ENCODE measurements at regions not wholly inside any gene's neighbourhood (a gene's known extent, or its start where the extent isn't known, plus 50 kb on each side); places are given as distances from the start of the nearest gene placed in this dataset.

DNA sequence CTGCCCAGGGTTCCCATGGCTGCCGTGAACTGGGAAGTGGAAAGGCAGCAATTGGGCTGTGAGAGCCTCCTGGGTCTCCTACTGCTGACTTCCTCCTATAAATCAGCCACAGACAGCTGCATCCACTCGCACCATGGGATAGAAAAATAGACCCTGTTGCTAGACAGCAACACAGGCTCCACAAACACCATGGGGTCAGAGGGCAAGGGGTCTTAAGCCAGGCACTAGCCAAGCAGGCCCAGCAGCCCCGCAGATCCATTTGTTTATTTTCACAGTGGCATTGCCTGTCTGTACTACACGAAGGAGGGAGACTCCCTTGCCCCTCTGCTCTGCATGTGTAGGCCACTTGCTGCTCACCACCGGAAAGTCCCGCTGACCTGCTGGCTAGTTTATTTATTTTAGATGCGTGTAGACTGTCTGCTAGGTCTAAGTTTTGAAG is 139.8 kb downstream of the DACT1 start:
- peaks cover 14% of the 10 kb centered on the region for H3K9me3 ChIP-seq
- H3K4me2 ChIP-seq = peak overlapping the region; percentile 55
- H4K20me1 ChIP-seq = no peaks in the 10 kb centered on the region
- no peak overlapping the region for H3K9ac ChIP-seq
- no peaks in the 10 kb centered on the region for H3K36me3 ChIP-seq
- peaks cover 54% of the 10 kb centered on the region for H3K4me1 ChIP-seq
- no peak overlapping the region for H3K4me3 ChIP-seq
- H3K27ac ChIP-seq = peak overlapping the region; percentile 14; the same call in 1 of the 2 replicates
- no peak for TF ChIP-seq Cebpa-rat (IDR thresholded peaks at IDR 0.05)
- H3K27me3 ChIP-seq = no peaks in the 10 kb centered on the region

DNA sequence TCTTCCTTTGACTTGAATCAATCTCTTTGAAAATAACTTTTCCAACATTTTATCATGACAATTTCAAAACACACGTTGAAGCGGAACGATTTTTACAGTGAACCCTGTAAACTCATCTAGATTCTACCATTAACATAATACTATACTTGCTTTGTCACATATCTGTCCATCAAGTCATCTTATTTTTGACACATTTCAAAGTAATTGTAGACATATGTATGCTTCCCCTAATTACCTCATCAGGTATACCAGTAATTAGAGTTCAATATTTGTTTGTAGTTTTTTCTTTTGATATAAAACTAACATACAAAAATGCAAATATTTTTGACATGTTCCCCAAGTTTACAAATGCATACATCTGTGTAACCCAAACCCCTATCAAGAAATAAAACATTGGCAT is 140.4 kb downstream of the DACT1 start:
- Histone ChIP-seq H3K4me2 (no peak overlapping the region), H3K27me3 (no peaks in the 10 kb centered on the region)

DNA sequence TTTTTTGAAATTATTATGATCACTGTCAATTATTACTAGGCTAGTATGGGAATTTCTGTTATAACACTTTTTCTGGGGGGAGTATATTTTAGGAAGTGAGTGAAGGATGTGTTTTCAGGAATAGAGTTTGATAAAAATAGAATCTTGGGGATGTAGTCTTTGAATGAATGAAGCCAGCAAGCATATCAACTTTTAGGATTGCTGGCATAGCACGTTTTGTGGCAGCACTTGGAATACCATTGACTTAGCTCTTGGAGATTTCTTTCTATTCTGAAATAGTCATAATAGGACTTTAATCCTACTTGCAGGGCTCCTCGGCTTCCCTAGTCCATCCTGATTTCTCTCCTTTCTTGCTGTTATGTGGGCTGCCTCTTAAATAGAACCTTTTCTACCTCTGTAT is 141.6 kb downstream of the DACT1 start:
- no peak for TF ChIP-seq Cebpa-rat (IDR thresholded peaks at IDR 0.05)
- Histone ChIP-seq H4K20me1 (no peaks in the 10 kb centered on the region), H3K27ac (no peak overlapping the region), H3K27me3 (no peaks in the 10 kb centered on the region), H3K9ac (no peak overlapping the region), H3K9me3 (peaks cover 14% of the 10 kb centered on the region), H3K4me2 (no peak overlapping the region), H3K4me1 (peaks cover 39% of the 10 kb centered on the region), H3K4me3 (no peak overlapping the region), H3K36me3 (no peaks in the 10 kb centered on the region)

More for the DNA sequence above, 140.4 kb downstream of the DACT1 start:
- Histone ChIP-seq H3K4me1 (peaks cover 51% of the 10 kb centered on the region), H3K9ac (no peak overlapping the region), H3K4me3 (no peak overlapping the region), H3K27ac (no peak overlapping the region), H3K9me3 (peaks cover 14% of the 10 kb centered on the region), H3K36me3 (no peaks in the 10 kb centered on the region), H4K20me1 (no peaks in the 10 kb centered on the region)
- TF ChIP-seq Cebpa-rat (IDR thresholded peaks at IDR 0.05) = no peak

DNA sequence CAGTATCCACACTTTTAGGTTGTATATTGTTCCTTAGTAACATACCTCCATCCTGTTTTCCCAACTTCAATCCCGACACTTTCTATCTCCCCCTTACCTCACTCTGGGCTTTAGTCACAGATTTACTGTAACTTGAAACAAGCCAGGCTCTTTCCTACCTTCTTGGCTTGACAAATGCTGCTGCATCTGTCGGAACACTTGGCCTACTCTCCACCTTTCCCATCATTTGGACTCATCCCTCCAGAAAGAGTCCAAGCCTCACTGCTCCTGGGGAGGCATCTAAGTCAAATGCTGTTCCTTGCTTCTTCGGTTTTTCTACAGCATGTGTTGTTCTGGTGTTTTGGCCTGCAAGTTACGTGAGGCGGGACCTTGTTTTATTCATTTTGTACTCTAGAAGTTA is 142.4 kb downstream of the DACT1 start:
- H3K27me3 ChIP-seq = no peaks in the 10 kb centered on the region
- no peak overlapping the region for H3K4me3 ChIP-seq
- peaks cover 6% of the 10 kb centered on the region for H3K9me3 ChIP-seq
- H3K4me1 ChIP-seq = peaks cover 38% of the 10 kb centered on the region
- TF ChIP-seq Cebpa-rat (IDR thresholded peaks at IDR 0.05) = no peak
- no peak overlapping the region for H3K9ac ChIP-seq
- no peaks in the 10 kb centered on the region for H4K20me1 ChIP-seq
- no peaks in the 10 kb centered on the region for H3K36me3 ChIP-seq
- no peak overlapping the region for H3K27ac ChIP-seq
- no peak overlapping the region; the same call in 1 of the 2 replicates for H3K4me2 ChIP-seq

DNA sequence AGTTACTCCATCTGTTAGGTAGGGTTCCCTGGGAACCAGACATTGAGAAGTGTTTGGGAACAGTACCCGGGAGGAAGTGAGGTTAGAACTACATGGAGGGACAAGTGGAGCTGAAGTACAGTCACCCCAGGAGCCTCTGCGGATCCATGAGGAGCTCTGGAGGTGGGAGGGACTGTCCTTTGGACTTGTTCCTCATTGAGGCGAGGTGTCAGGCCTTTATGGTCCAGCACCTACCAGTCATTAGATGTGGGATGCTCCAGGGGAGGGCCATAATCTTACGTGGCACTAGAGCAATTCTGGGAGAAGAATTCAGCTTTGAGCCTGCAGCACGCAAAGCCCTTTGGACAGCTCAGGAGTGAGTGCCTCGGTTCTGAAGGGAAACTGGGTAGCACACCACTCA is 142.8 kb downstream of the DACT1 start:
- Histone ChIP-seq H3K9ac (no peak overlapping the region), H3K9me3 (peaks cover 2% of the 10 kb centered on the region; the same call in 1 of the 2 replicates), H4K20me1 (no peaks in the 10 kb centered on the region), H3K27me3 (no peaks in the 10 kb centered on the region), H3K36me3 (no peaks in the 10 kb centered on the region), H3K27ac (0 out of 2 replicates have a peak overlapping the region, but pooled peaks have one; percentile 10), H3K4me3 (no peak overlapping the region), H3K4me2 (peak overlapping the region; percentile 52), H3K4me1 (peaks cover 38% of the 10 kb centered on the region)
- no peak for TF ChIP-seq Cebpa-rat (IDR thresholded peaks at IDR 0.05)

DNA sequence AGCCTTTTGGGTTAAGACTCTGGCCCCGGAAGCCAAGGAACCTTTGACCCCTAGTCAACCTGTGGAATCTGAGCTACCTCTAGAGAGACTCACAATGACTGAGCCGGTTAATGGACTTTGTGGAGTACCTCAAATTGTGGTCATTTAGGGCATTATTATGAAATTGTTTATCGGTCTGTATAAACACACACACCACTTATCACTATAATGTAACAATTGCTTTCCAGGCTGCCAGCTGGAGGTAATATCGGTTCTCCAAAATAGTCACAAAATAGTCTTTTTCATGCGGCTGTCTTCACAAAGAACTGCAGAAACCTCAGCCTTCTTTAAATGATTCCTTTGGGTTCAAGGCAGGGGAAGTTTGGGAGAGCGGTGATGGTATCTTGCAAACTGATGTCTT is 144.2 kb downstream of the DACT1 start:
- H3K4me2 ChIP-seq = peak overlapping the region; percentile 52
- no peaks in the 10 kb centered on the region; the same call in 1 of the 2 replicates for H3K9me3 ChIP-seq
- no peak for TF ChIP-seq Cebpa-rat (IDR thresholded peaks at IDR 0.05)
- H4K20me1 ChIP-seq = no peaks in the 10 kb centered on the region
- H3K36me3 ChIP-seq = no peaks in the 10 kb centered on the region
- H3K9ac ChIP-seq = no peak overlapping the region
- H3K27me3 ChIP-seq = no peaks in the 10 kb centered on the region
- H3K4me1 ChIP-seq = peaks cover 36% of the 10 kb centered on the region
- no peak overlapping the region for H3K4me3 ChIP-seq
- no peak overlapping the region for H3K27ac ChIP-seq

DNA sequence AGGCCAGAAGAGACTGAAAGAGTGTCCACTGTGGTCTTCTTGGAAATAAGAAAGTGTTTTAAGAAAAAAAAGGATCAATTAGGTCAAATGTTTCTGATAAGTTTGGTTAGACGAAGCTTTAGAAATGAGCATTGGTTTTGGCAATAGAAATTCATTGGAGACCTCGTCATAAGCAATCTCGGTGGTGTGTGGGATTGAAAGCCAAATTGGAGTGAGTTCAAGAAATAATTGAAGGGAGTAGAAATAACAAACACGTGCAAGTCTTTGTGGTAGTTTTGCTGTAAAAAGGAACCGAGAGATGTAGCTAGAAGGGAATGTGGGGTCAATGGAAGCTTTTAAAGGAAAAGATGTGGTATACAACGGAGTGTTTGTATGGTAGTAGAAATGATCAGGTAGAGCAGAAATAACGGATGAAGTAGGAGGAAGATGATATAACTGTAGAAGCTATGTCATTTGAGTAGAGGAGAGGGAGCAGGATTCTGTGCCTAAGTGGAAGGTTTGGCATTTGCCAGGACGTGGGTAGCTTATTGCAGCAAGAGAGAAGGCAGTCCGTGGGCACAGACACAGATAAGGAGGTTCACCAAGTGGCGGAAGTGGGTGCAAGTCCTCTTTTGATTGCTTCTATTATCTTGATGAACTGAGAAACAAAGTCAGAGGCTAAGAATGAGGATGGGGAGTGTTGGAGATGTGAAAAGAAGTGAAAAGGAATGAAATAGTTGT is 146.2 kb downstream of the DACT1 start:
- Histone ChIP-seq H3K4me2 (no peak overlapping the region), H3K4me1 (peaks cover 30% of the 10 kb centered on the region), H3K36me3 (no peaks in the 10 kb centered on the region), H4K20me1 (no peaks in the 10 kb centered on the region), H3K9ac (no peak overlapping the region), H3K4me3 (no peak overlapping the region), H3K27ac (no peak overlapping the region), H3K27me3 (no peaks in the 10 kb centered on the region), H3K9me3 (no peaks in the 10 kb centered on the region; the same call in 1 of the 2 replicates)
- TF ChIP-seq Cebpa-rat (IDR thresholded peaks at IDR 0.05) = no peak

DNA sequence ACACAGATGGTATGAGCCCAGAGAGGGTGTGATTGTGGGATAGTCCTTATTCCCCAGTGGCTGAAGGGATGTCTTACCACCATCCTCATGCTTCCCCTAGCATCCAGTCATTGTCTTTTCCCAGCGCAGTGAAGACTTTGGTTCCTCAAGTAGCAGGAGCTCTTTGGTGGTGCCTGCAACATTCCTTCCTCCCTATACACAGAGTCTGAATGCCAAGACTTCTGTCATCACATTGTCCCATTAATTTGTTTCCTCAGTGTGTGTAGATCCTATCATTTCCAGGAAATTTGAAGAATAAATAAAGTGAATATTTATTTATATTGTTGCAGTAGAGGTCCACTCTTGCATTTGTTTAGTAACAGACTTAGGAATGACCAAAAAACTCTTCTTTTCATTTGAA is 147.2 kb downstream of the DACT1 start:
- Histone ChIP-seq H3K27ac (no peak overlapping the region), H3K4me2 (no peak overlapping the region), H3K27me3 (no peaks in the 10 kb centered on the region), H4K20me1 (no peaks in the 10 kb centered on the region), H3K9me3 (no peaks in the 10 kb centered on the region; the same call in 1 of the 2 replicates), H3K4me3 (no peak overlapping the region), H3K9ac (no peak overlapping the region), H3K36me3 (no peaks in the 10 kb centered on the region), H3K4me1 (peaks cover 32% of the 10 kb centered on the region)
- no peak for TF ChIP-seq Cebpa-rat (IDR thresholded peaks at IDR 0.05)

DNA sequence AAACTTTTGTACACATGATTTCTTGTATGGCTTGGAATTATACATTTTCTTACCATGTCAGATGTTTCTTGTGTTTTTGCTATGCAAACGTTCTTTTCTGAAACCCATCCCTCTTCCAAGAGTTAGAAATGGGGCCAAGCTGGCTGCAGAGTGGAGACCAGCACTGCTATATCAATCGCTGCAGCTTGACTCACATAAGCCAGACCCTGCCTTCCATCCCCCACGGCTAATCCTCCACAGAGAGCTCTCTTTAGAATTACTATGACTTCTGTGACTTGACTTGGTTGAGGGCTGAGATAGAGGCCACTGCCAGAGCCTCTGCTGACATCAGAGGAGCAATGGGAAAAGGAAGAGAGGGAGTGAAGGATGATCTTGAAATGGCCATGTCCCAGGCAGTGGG is 147.9 kb downstream of the DACT1 start:
- H3K4me2 ChIP-seq = no peak overlapping the region
- H3K4me1 ChIP-seq = peaks cover 29% of the 10 kb centered on the region
- H3K9me3 ChIP-seq = no peaks in the 10 kb centered on the region; the same call in 1 of the 2 replicates
- no peaks in the 10 kb centered on the region for H3K36me3 ChIP-seq
- H3K9ac ChIP-seq = no peak overlapping the region
- H3K27me3 ChIP-seq = no peaks in the 10 kb centered on the region
- no peak overlapping the region for H3K4me3 ChIP-seq
- TF ChIP-seq Cebpa-rat (IDR thresholded peaks at IDR 0.05) = no peak
- no peak overlapping the region for H3K27ac ChIP-seq
- H4K20me1 ChIP-seq = no peaks in the 10 kb centered on the region

DNA sequence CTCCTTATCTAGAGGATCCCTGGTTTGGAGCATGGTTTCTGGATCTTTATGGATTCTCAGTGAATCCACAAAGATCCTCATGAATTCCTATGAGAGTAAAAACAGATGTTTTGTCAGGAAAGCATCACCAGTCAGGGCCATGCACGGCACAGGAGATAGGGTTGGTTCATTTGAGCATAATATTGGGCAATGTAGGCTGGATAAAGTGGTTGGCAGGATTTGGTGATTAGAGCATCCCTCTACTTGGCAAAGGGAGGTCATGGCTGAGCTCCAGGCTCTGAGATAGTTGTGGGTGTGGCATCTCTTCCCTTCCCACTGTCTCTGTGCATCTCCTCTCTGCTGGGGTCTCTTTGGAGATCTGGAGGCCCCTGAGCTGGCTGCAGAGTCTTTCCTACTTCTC is 149.8 kb downstream of the DACT1 start:
- Histone ChIP-seq H3K27me3 (no peaks in the 10 kb centered on the region), H4K20me1 (no peaks in the 10 kb centered on the region), H3K27ac (no peak overlapping the region), H3K9me3 (peaks cover 3% of the 10 kb centered on the region; the same call in 1 of the 2 replicates), H3K9ac (no peak overlapping the region), H3K4me3 (no peak overlapping the region), H3K4me1 (peaks cover 10% of the 10 kb centered on the region; the same call in 1 of the 2 replicates), H3K36me3 (no peaks in the 10 kb centered on the region), H3K4me2 (no peak overlapping the region)
- TF ChIP-seq Cebpa-rat (IDR thresholded peaks at IDR 0.05) = no peak
